H9 (cell line): ENCODE measurements at regions not wholly inside any gene's neighbourhood (a gene's known extent, or its start where the extent isn't known, plus 50 kb on each side); places are given as distances from the start of the nearest gene placed in this dataset.

ENCODE experiments used
- DNase-seq: peaks from one replicate; pipeline ENCODE4 v3.0.0-alpha.2; 2017
- H2AFZ ChIP-seq: one replicate; pipeline ENCODE4 v1.6.1; 2013; ENCODE audit warnings: mild to moderate bottlenecking, low read length, control low read depth, moderate library complexity
- H2AK5ac ChIP-seq: 2 replicates; pipeline ENCODE4 v1.6.1; 2013; ENCODE audit warnings: low read length, control low read depth, mixed read lengths; ENCODE audit not compliant: insufficient read length
- H2BK120ac ChIP-seq: one replicate; pipeline ENCODE4 v1.6.1; 2013; ENCODE audit warnings: low read depth, mild to moderate bottlenecking, low read length, control low read depth, inconsistent platforms; ENCODE audit not compliant: poor library complexity, severe bottlenecking
- H2BK12ac ChIP-seq: 2 replicates; pipeline ENCODE4 v1.6.1; 2013; ENCODE audit warnings: low read length, control low read depth, mixed read lengths, low read depth; ENCODE audit not compliant: insufficient read length
- H2BK15ac ChIP-seq: 2 replicates; pipeline ENCODE4 v1.6.1; 2013; ENCODE audit warnings: low read depth, low read length, control low read depth
- H2BK20ac ChIP-seq: one replicate; pipeline ENCODE4 v1.6.1; 2013; ENCODE audit warnings: low read depth, mild to moderate bottlenecking, low read length, control low read depth, inconsistent platforms; ENCODE audit not compliant: poor library complexity, severe bottlenecking
- H2BK5ac ChIP-seq: 2 replicates; pipeline ENCODE4 v1.6.1; 2013; ENCODE audit warnings: low read length, control low read depth, mixed read lengths; ENCODE audit not compliant: insufficient read length
- H3K14ac ChIP-seq: 2 replicates; pipeline ENCODE4 v1.6.1; 2013; ENCODE audit warnings: low read length, control low read depth; ENCODE audit not compliant: insufficient read depth
- H3K18ac ChIP-seq: 2 replicates; pipeline ENCODE4 v1.6.1; 2013; ENCODE audit warnings: low read depth, mild to moderate bottlenecking, mixed read lengths, low read length, control low read depth; ENCODE audit not compliant: insufficient read length
- H3K23ac ChIP-seq: 2 replicates; pipeline ENCODE4 v1.6.1; 2013; ENCODE audit warnings: low read length, control low read depth, mixed read lengths, low read depth; ENCODE audit not compliant: insufficient read length
- H3K23me2 ChIP-seq: 2 replicates; pipeline ENCODE4 v1.6.1; 2013; ENCODE audit warnings: low read depth, mild to moderate bottlenecking, mixed read lengths, low read length, control low read depth; ENCODE audit not compliant: insufficient read length, poor library complexity, severe bottlenecking
- H3K27ac ChIP-seq: 2 replicates; pipeline ENCODE4 v1.5.1; 2013; ENCODE audit warnings: low read length, control low read depth, mixed read lengths, low read depth; ENCODE audit not compliant: insufficient read length
- H3K27me3 ChIP-seq: 2 replicates; pipeline ENCODE4 v1.6.1; 2013; ENCODE audit warnings: low read length, control low read depth, inconsistent platforms; ENCODE audit not compliant: insufficient read depth
- H3K4ac ChIP-seq: 2 replicates; pipeline ENCODE4 v1.6.1; 2013; ENCODE audit warnings: low read depth, mild to moderate bottlenecking, control low read depth, inconsistent platforms, low read length, moderate library complexity
- H3K4me1 ChIP-seq: 2 replicates; pipeline ENCODE4 v1.6.1; 2013; ENCODE audit warnings: low read length, control low read depth, inconsistent platforms; ENCODE audit not compliant: insufficient read depth
- H3K4me2 ChIP-seq: 2 replicates; pipeline ENCODE4 v1.6.1; 2013; ENCODE audit warnings: low read length, control low read depth, mixed read lengths; ENCODE audit not compliant: insufficient read length, insufficient read depth
- H3K56ac ChIP-seq: 2 replicates; pipeline ENCODE4 v1.6.1; 2013; ENCODE audit warnings: low read depth, mild to moderate bottlenecking, mixed read lengths, low read length, control low read depth; ENCODE audit not compliant: insufficient read length
- H3K79me1 ChIP-seq: 2 replicates; pipeline ENCODE4 v1.6.1; 2013; ENCODE audit warnings: low read depth, mild to moderate bottlenecking, moderate library complexity, low read length, control low read depth, inconsistent platforms; ENCODE audit not compliant: insufficient read depth, poor library complexity, severe bottlenecking
- H3K79me2 ChIP-seq: 2 replicates; pipeline ENCODE4 v1.6.1; 2013; ENCODE audit warnings: low read length, control low read depth, inconsistent platforms; ENCODE audit not compliant: insufficient read depth
- H3K9ac ChIP-seq: 2 replicates; pipeline ENCODE4 v1.6.1; 2013; ENCODE audit warnings: low read length, control low read depth, mixed read lengths; ENCODE audit not compliant: insufficient read length; ENCODE audit errors: extremely low read depth
- H3K9me3 ChIP-seq: one replicate; pipeline ENCODE4 v1.6.1; 2013; ENCODE audit warnings: low read depth, low read length, inconsistent platforms; ENCODE audit not compliant: control insufficient read depth
- H3T11ph ChIP-seq: one replicate; pipeline ENCODE4 v1.6.1; 2013; ENCODE audit warnings: mild to moderate bottlenecking, low read length, control low read depth, inconsistent platforms
- H4K20me1 ChIP-seq: one replicate; pipeline ENCODE4 v1.6.1; 2013; ENCODE audit not compliant: control insufficient read depth, insufficient read length, insufficient read depth
- H4K5ac ChIP-seq: 2 replicates; pipeline ENCODE4 v1.6.1; 2013; ENCODE audit warnings: low read depth, mild to moderate bottlenecking, mixed read lengths, low read length, control low read depth; ENCODE audit not compliant: insufficient read length
- H4K8ac ChIP-seq: replicated peaks from 2 replicates; pipeline ENCODE4 v1.6.1; 2013; ENCODE audit warnings: low read length, control low read depth, mixed read lengths, low read depth; ENCODE audit not compliant: insufficient read length
- H4K91ac ChIP-seq: 2 replicates; pipeline ENCODE4 v1.6.1; 2013; ENCODE audit warnings: low read depth, mild to moderate bottlenecking, moderate library complexity, mixed read lengths, low read length, control low read depth; ENCODE audit not compliant: insufficient read length
- H3K27ac Mint-ChIP-seq, 3 experiments: 2 replicates in 2 of 3; 3 replicates in 1 of 3; pipeline ENCODE4 v1.8.0; 2020 to 2021; ENCODE audit warnings: mixed read lengths in 3 of 3, mild to moderate bottlenecking in 1 of 3, moderate library complexity in 1 of 3
- H3K27me3 Mint-ChIP-seq: 2 replicates; pipeline ENCODE4 v1.8.0; 2021; ENCODE audit warnings: low read depth, mild to moderate bottlenecking, moderate library complexity, mixed read lengths
- H3K36me3 Mint-ChIP-seq, 3 experiments: 2 replicates in 2 of 3; 3 replicates in 1 of 3; pipeline ENCODE4 v1.8.0; 2020 to 2021; ENCODE audit warnings: low read depth in 3 of 3, mixed read lengths in 3 of 3; ENCODE audit not compliant: insufficient read depth in 1 of 3
- H3K4me1 Mint-ChIP-seq, 2 experiments: 2 replicates each; pipeline ENCODE4 v1.8.0; 2020; ENCODE audit warnings: mixed read lengths in 2 of 2
- H3K4me3 Mint-ChIP-seq, 2 experiments: 2 replicates in 1 of 2; 3 replicates in 1 of 2; pipeline ENCODE4 v1.8.0; 2020 to 2021; ENCODE audit warnings: mild to moderate bottlenecking in 2 of 2, mixed read lengths in 2 of 2, moderate library complexity in 1 of 2
- H3K9me3 Mint-ChIP-seq, 2 experiments: 2 replicates in 1 of 2; 3 replicates in 1 of 2; pipeline ENCODE4 v1.8.0; 2020; ENCODE audit warnings: mild to moderate bottlenecking in 2 of 2, mixed read lengths in 2 of 2, moderate library complexity in 1 of 2
- WGBS: extraction: QIAGEN DNeasy Blood & Tissue Kit; methylation state at CpG from one replicate; pipeline ENCODE4 v1.1.7; 2013; ENCODE audit warnings: missing lambda C conversion rate, low lambda C conversion rate, mixed read lengths; ENCODE audit not compliant: insufficient read length; ENCODE audit errors: extremely low coverage; 5-methylcytosine and 5-hydroxymethylcytosine counted together
- TF ChIP-seq, protein P1 (sequence below): fragments of 200-600 bp; sonication (generic); conservative IDR thresholded peaks from 3 replicates; pipeline ENCODE4 v1.8.0; 2021; ENCODE audit warnings: antibody characterized with exemption, mild to moderate bottlenecking

DNA sequence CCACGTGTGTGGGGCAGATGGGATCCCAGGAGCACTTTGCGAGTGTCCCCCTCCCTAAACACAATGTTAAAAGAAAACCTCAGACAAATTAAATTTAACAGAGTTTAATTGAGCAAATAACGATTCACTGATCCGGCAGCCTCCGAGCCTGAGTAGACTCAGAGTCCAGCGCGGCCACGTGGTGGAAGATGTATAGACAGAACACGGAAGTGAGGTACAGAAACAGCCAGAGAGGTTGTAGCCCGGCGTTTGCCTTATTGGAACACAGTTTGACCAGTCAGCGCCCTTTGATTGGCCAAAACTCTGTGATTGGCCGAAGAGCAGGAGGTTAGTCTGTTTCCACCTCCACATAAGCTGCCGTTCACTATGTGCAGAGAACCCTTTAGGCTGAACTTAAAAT lies 363.0 kb upstream of the IRX2 start:
- no peak overlapping the region for H3K56ac ChIP-seq
- no peak overlapping the region for H3K27ac ChIP-seq
- no peaks in the 10 kb centered on the region for H3K79me1 ChIP-seq
- Mint-ChIP-seq H3K9me3 (peaks cover 0 to 3% of the 10 kb centered on the region in 2 experiments; a peak in 2 of 5 replicates), H3K4me3 (no peak overlapping the region), H3K27me3 (peaks cover 4% of the 10 kb centered on the region; the same call in 1 of the 2 replicates), H3K27ac (no peak overlapping the region), H3K36me3 (no peaks in the 10 kb centered on the region), H3K4me1 (peaks cover 48 to 50% of the 10 kb centered on the region in 2 experiments)
- no peak overlapping the region for H2BK20ac ChIP-seq
- H4K8ac ChIP-seq = no peak overlapping the region
- H3K23me2 ChIP-seq = no peaks in the 10 kb centered on the region
- H3K4me2 ChIP-seq = no peak overlapping the region
- DNase-seq = no peak
- H2BK120ac ChIP-seq = no peak overlapping the region
- no peaks in the 10 kb centered on the region for H3K9me3 ChIP-seq
- no peaks in the 10 kb centered on the region for H3K79me2 ChIP-seq
- no peak overlapping the region for H3K4ac ChIP-seq
- H3K27me3 ChIP-seq = peaks cover 33% of the 10 kb centered on the region; the same call in 1 of the 2 replicates
- no peak overlapping the region for H2AK5ac ChIP-seq
- no peak overlapping the region for H3K14ac ChIP-seq
- no peak overlapping the region for H4K91ac ChIP-seq
- no peak overlapping the region for H2AFZ ChIP-seq
- no peak overlapping the region for H3K23ac ChIP-seq
- no CpG with 5 or more reads among the region's 14 CpGs for WGBS
- no peak overlapping the region for H2BK12ac ChIP-seq
- H2BK15ac ChIP-seq = no peak overlapping the region
- no peak overlapping the region for H3K9ac ChIP-seq
- no peak overlapping the region for H4K5ac ChIP-seq
- TF ChIP-seq, protein P1, sequence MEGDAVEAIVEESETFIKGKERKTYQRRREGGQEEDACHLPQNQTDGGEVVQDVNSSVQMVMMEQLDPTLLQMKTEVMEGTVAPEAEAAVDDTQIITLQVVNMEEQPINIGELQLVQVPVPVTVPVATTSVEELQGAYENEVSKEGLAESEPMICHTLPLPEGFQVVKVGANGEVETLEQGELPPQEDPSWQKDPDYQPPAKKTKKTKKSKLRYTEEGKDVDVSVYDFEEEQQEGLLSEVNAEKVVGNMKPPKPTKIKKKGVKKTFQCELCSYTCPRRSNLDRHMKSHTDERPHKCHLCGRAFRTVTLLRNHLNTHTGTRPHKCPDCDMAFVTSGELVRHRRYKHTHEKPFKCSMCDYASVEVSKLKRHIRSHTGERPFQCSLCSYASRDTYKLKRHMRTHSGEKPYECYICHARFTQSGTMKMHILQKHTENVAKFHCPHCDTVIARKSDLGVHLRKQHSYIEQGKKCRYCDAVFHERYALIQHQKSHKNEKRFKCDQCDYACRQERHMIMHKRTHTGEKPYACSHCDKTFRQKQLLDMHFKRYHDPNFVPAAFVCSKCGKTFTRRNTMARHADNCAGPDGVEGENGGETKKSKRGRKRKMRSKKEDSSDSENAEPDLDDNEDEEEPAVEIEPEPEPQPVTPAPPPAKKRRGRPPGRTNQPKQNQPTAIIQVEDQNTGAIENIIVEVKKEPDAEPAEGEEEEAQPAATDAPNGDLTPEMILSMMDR = no peak
- H3K4me1 ChIP-seq = peaks cover 13% of the 10 kb centered on the region
- no peaks in the 10 kb centered on the region for H4K20me1 ChIP-seq
- no peak overlapping the region for H3K18ac ChIP-seq
- H2BK5ac ChIP-seq = no peak overlapping the region
- no peak overlapping the region for H3T11ph ChIP-seq
